Endothelial cell of umbilical vein (primary cell): ENCODE measurements at regions not wholly inside any gene's neighbourhood (a gene's known extent, or its start where the extent isn't known, plus 50 kb on each side); places are given as distances from the start of the nearest gene placed in this dataset.

Experiments
- BruUV-seq: library from RNA; stranded (reverse); fragments of 400-500 nt; replicated peaks from 2 replicates; lab custom pipeline; 2021; lab: Mats Ljungman, UMichigan
- CTCF ChIA-PET: fragments of 300-600, 350-600 bp; sonication (Branson Sonifier 250); formaldehyde crosslinking; loops from one replicate; lab custom pipeline; 2021; ENCODE audit warnings: antibody characterized with exemption, inconsistent platforms; lab: Charles Lee
- POLR2A ChIA-PET: fragments of 300-600, 350-600 bp; sonication (Branson Sonifier 250); formaldehyde crosslinking; loops from one replicate; lab custom pipeline; 2021; ENCODE audit warnings: antibody characterized with exemption, inconsistent platforms; lab: Charles Lee
- DNase-seq: peaks from one replicate; pipeline ENCODE4 v3.0.0-alpha.2; 2011; ENCODE audit warnings: low read depth, low spot score
- FAIRE-seq: peaks from 2 replicates; lab custom pipeline; 2011; peaks lifted over from hg19 to GRCh38; lab: Jason Lieb, UNC
- H2AFZ ChIP-seq: 2 replicates; pipeline ENCODE4 v1.6.0; 2012; ENCODE audit warnings: low read depth, low read length, control low read depth, inconsistent platforms
- H3K27ac ChIP-seq: 2 replicates; pipeline ENCODE4 v1.5.1; 2011; ENCODE audit warnings: low read depth, mild to moderate bottlenecking, control low read depth, low read length, moderate library complexity; ENCODE audit not compliant: insufficient read depth
- H3K27me3 ChIP-seq, 2 experiments: 2 replicates each; pipeline versions ENCODE4 v1.6.0 to v1.6.1; 2011; ENCODE audit warnings: low read length in 2 of 2, mixed read lengths in 1 of 2; ENCODE audit not compliant: control insufficient read depth in 2 of 2, insufficient read depth in 2 of 2
- H3K36me3 ChIP-seq, 2 experiments: 2 replicates in 1 of 2; 3 replicates in 1 of 2; pipeline ENCODE4 v1.5.1; 2011; ENCODE audit warnings: low read length in 2 of 2, mild to moderate bottlenecking in 1 of 2, moderate library complexity in 1 of 2; ENCODE audit not compliant: control insufficient read depth in 2 of 2, insufficient read depth in 2 of 2; ENCODE audit errors: extremely low read depth in 1 of 2
- H3K4me1 ChIP-seq: 3 replicates; pipeline ENCODE4 v1.5.1; 2011; ENCODE audit warnings: mild to moderate bottlenecking, low read length; ENCODE audit not compliant: control insufficient read depth, insufficient read depth; ENCODE audit errors: extremely low read depth
- H3K4me2 ChIP-seq: 2 replicates; pipeline ENCODE4 v1.6.1; 2011; ENCODE audit warnings: low read length, control low read depth, mixed read lengths; ENCODE audit not compliant: insufficient read depth
- H3K4me3 ChIP-seq, 3 experiments: fragments of 200-600 bp in 1 of 3; sonication (generic), shearing (Covaris generic) in 1 of 3; replicated peaks in 1 of 3; 2 replicates each; pipeline ENCODE4 v1.5.1; 2011 to 2016; ENCODE audit warnings: control low read depth in 3 of 3, low read length in 3 of 3, mild to moderate bottlenecking in 2 of 3, inconsistent platforms in 1 of 3, low read depth in 1 of 3, moderate library complexity in 1 of 3; ENCODE audit not compliant: insufficient read depth in 1 of 3
- H3K79me2 ChIP-seq: 2 replicates; pipeline ENCODE4 v1.6.0; 2012; ENCODE audit warnings: low read length, inconsistent platforms; ENCODE audit not compliant: control insufficient read depth, insufficient read depth
- H3K9ac ChIP-seq: replicated peaks from 2 replicates; pipeline ENCODE3; 2011; ENCODE audit warnings: low read length, control low read depth; ENCODE audit not compliant: insufficient read depth; ENCODE audit errors: extremely low read depth
- H3K9me1 ChIP-seq: replicated peaks from 3 replicates; pipeline ENCODE4 v1.6.0; 2011; ENCODE audit warnings: mild to moderate bottlenecking, low read length; ENCODE audit not compliant: control insufficient read depth, insufficient read depth; ENCODE audit errors: extremely low read depth
- H3K9me3 ChIP-seq: replicated peaks from 2 replicates; pipeline ENCODE4 v1.5.1; 2012; ENCODE audit warnings: low read length, inconsistent platforms; ENCODE audit not compliant: control insufficient read depth, insufficient read depth
- H4K20me1 ChIP-seq: replicated peaks from 2 replicates; pipeline ENCODE3; 2011; ENCODE audit warnings: mild to moderate bottlenecking, low read length; ENCODE audit not compliant: control insufficient read depth, insufficient read depth; ENCODE audit errors: extremely low read depth
- EZH2 ChIP-seq: IDR thresholded peaks from 2 replicates; pipeline ENCODE4 v1.6.1; 2012; ENCODE audit warnings: borderline replicate concordance, low read depth, mild to moderate bottlenecking, moderate library complexity, low read length, inconsistent platforms; ENCODE audit not compliant: severe bottlenecking
- FOS ChIP-seq: IDR thresholded peaks from 2 replicates; pipeline ENCODE4 v1.6.1; 2011; ENCODE audit warnings: mild to moderate bottlenecking, low read length, moderate library complexity, borderline replicate concordance; ENCODE audit not compliant: insufficient read depth
- GATA2 ChIP-seq: IDR thresholded peaks from 2 replicates; pipeline ENCODE4 v1.7.0; 2011; ENCODE audit warnings: low read depth, mild to moderate bottlenecking, moderate library complexity, mixed read lengths, low read length; ENCODE audit not compliant: insufficient read length, insufficient read depth
- JUN ChIP-seq: IDR thresholded peaks from 2 replicates; pipeline ENCODE4 v1.6.1; 2011; ENCODE audit warnings: borderline replicate concordance, low read depth; ENCODE audit not compliant: insufficient read length, insufficient read depth
- MYC ChIP-seq: IDR thresholded peaks from one replicate; pipeline ENCODE4 v1.6.1; 2011; ENCODE audit warnings: mild to moderate bottlenecking, low read depth, low read length
- POLR2A ChIP-seq: IDR thresholded peaks from 2 replicates; pipeline ENCODE4 v1.6.1; 2012; ENCODE audit warnings: low read depth, mild to moderate bottlenecking, control low read depth, low read length
- POLR2AphosphoS5 ChIP-seq: IDR thresholded peaks from 2 replicates; pipeline ENCODE4 v1.6.1; 2012; ENCODE audit warnings: low read depth, mild to moderate bottlenecking, control low read depth, low read length, moderate library complexity; ENCODE audit not compliant: insufficient read depth
- dilution Hi-C: fragments of 300-500 bp; cut with MboI; formaldehyde crosslinking; loops from one replicate; pipeline ENCODE4 v1.15.0; 2019; ENCODE audit warnings: low sequenced_read_pairs; ENCODE audit not compliant: extremely low pct_ligation_motif_present
- intact Hi-C: fragments of 100-400 bp; cut with micrococcal nuclease; formaldehyde crosslinking; loops from one replicate; pipeline ENCODE4 v1.10.0; 2022
- TF ChIP-seq, protein P1 (sequence below), 2 donors: IDR thresholded peaks; 1 replicate in 1 of 2; 2 replicates in 1 of 2; pipeline ENCODE4 v1.5.1; 2011; ENCODE audit warnings: low read length in 2 of 2, mild to moderate bottlenecking in 2 of 2, moderate library complexity in 2 of 2, control low read depth in 1 of 2, inconsistent platforms in 1 of 2, low read depth in 1 of 2; ENCODE audit not compliant: insufficient read depth in 1 of 2; ENCODE audit errors: extremely low read depth in 1 of 2
- TF ChIP-seq, protein P2 (sequence below): IDR thresholded peaks from 2 replicates; pipeline ENCODE4 v1.6.1; 2011; ENCODE audit not compliant: insufficient read depth, insufficient read length

DNA sequence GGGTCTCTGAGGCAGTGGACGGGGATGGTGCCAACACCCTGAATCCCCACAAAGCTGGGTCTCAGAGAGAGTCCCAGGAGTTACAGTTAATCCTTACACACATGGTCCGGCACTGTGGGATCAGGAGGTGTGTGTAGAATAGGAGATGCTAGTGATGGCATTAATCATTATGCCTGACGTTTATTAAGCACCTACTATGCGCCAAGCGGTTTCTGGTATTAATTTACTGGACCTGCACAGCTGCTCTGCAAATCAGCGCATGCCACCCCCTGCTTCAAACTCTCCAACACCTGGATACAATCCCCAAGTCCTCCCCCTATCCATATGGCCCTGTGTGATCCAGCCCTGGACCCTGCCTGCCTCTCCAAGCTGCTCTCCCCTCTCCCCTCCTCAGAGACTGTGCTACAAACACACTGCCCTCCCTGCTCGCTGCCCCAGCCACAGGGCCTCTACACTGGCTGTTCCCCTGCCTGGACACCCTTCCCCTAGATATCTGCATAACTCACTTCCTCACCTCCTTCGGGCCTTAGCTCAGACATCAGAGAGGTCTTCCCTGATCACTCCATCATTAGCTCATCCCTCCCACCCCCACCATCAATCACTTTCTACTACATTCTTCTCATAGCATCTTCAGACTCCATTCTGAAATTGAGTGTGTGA lies 86.0 kb downstream of the RFLNA start:
- BruUV-seq = no TSS peak
- H3K9ac ChIP-seq = peak overlapping the region; percentile 65
- no peak overlapping the region for H2AFZ ChIP-seq
- no peaks in the 10 kb centered on the region for H4K20me1 ChIP-seq
- POLR2A ChIA-PET = interaction anchor here (1.7 kb wide), 1 partner anchor 8 kb away, joined by 11 read pairs; no protein-coding TSS in a partner anchor
- H3K4me1 ChIP-seq = peaks cover 70% of the 10 kb centered on the region
- TF ChIP-seq MYC (no peak), FOS (no peak), EZH2 (no peak), JUN (no peak), POLR2A (no peak), POLR2AphosphoS5 (no peak), GATA2 (no peak)
- TF ChIP-seq, protein P1, sequence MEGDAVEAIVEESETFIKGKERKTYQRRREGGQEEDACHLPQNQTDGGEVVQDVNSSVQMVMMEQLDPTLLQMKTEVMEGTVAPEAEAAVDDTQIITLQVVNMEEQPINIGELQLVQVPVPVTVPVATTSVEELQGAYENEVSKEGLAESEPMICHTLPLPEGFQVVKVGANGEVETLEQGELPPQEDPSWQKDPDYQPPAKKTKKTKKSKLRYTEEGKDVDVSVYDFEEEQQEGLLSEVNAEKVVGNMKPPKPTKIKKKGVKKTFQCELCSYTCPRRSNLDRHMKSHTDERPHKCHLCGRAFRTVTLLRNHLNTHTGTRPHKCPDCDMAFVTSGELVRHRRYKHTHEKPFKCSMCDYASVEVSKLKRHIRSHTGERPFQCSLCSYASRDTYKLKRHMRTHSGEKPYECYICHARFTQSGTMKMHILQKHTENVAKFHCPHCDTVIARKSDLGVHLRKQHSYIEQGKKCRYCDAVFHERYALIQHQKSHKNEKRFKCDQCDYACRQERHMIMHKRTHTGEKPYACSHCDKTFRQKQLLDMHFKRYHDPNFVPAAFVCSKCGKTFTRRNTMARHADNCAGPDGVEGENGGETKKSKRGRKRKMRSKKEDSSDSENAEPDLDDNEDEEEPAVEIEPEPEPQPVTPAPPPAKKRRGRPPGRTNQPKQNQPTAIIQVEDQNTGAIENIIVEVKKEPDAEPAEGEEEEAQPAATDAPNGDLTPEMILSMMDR (IDR thresholded peaks at IDR 0.05; ENCODE audit: extremely low read depth in 1 of 2, insufficient read depth in 1 of 2, low read depth in 1 of 2, low read length in 2 of 2) = no peak
- TF ChIP-seq, protein P2, sequence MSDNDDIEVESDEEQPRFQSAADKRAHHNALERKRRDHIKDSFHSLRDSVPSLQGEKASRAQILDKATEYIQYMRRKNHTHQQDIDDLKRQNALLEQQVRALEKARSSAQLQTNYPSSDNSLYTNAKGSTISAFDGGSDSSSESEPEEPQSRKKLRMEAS = no peak
- no peaks in the 10 kb centered on the region for H3K9me1 ChIP-seq
- intact Hi-C loops (loop anchor here (1.0 to 2.0 kb wide), 10 partner anchors 7 to 536 kb away; partner anchors contain the start of gene NCOR2), dilution Hi-C loops (no loop called here)
- DNase-seq = peak; percentile 25
- FAIRE-seq = peak; percentile 56
- H3K9me3 ChIP-seq = no peaks in the 10 kb centered on the region
- H3K79me2 ChIP-seq = peaks cover 69% of the 10 kb centered on the region
- peak overlapping the region; percentile 18 for H3K4me2 ChIP-seq
- CTCF ChIA-PET = interaction anchor here (0.7 to 3.7 kb wide), 22 partner anchors 9 to 387 kb away, joined by 3 to 53 read pairs (median 5); no protein-coding TSS in a partner anchor
- no peak overlapping the region for H3K4me3 ChIP-seq
- H3K27me3 ChIP-seq = no peaks in the 10 kb centered on the region
- peak overlapping the region; percentile 93 for H3K27ac ChIP-seq
- peaks cover 8 to 27% of the 10 kb centered on the region in 2 experiments for H3K36me3 ChIP-seq
